ENCODE measurements at regions not wholly inside any gene's neighbourhood (a gene's known extent, or its start where the extent isn't known, plus 50 kb on each side); places are given as distances from the start of the nearest gene placed in this dataset.

DNA sequence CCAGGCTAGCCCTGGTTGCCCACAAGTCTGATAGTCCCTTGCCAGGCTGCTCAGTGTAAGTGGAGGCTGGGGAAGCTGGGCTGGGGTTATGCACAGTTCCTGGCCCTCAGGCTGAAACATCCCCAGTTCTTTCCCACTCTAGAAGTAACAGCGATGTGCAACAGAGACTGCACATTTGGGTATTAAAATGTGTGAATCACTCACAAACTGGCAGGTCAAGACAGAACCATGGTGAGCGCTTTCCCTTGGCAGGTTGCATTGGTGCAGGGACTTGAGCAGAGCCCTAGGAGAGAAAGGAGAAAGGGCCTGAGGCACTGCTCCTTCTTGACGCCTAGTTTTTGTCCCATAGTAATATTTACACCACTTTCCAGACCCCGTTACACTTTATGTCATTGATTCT is 56.1 kb upstream of the SLC35B4 start:
- H3K9me1 ChIP-seq (replicated peaks; ENCODE audit: control insufficient read depth, extremely low read depth, insufficient read depth, low read length): no peaks in the 10 kb centered on the region
- no peaks in the 10 kb centered on the region for H3K36me3 ChIP-seq (ENCODE audit: control insufficient read depth in 2 of 2, extremely low read depth in 1 of 2, insufficient read depth in 2 of 2, low read length in 2 of 2)
- TF ChIP-seq GATA2 (IDR thresholded peaks at IDR 0.05; ENCODE audit: insufficient read depth, insufficient read length, low read depth, low read length): no peak
- TF ChIP-seq JUN (IDR thresholded peaks at IDR 0.05; ENCODE audit: borderline replicate concordance, insufficient read depth, insufficient read length, low read depth): no peak
- TF ChIP-seq, protein P1, sequence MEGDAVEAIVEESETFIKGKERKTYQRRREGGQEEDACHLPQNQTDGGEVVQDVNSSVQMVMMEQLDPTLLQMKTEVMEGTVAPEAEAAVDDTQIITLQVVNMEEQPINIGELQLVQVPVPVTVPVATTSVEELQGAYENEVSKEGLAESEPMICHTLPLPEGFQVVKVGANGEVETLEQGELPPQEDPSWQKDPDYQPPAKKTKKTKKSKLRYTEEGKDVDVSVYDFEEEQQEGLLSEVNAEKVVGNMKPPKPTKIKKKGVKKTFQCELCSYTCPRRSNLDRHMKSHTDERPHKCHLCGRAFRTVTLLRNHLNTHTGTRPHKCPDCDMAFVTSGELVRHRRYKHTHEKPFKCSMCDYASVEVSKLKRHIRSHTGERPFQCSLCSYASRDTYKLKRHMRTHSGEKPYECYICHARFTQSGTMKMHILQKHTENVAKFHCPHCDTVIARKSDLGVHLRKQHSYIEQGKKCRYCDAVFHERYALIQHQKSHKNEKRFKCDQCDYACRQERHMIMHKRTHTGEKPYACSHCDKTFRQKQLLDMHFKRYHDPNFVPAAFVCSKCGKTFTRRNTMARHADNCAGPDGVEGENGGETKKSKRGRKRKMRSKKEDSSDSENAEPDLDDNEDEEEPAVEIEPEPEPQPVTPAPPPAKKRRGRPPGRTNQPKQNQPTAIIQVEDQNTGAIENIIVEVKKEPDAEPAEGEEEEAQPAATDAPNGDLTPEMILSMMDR (IDR thresholded peaks at IDR 0.05; ENCODE audit: extremely low read depth in 1 of 2, insufficient read depth in 1 of 2, low read depth in 1 of 2, low read length in 2 of 2): no peak
- no peak for TF ChIP-seq POLR2A (IDR thresholded peaks at IDR 0.05; ENCODE audit: low read depth, low read length)
- TF ChIP-seq, protein P2, sequence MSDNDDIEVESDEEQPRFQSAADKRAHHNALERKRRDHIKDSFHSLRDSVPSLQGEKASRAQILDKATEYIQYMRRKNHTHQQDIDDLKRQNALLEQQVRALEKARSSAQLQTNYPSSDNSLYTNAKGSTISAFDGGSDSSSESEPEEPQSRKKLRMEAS (IDR thresholded peaks at IDR 0.05; ENCODE audit: insufficient read depth, insufficient read length): no peak
- TF ChIP-seq MYC (IDR thresholded peaks at IDR 0.05; ENCODE audit: low read depth, low read length): no peak
- TF ChIP-seq FOS (IDR thresholded peaks at IDR 0.05; ENCODE audit: borderline replicate concordance, insufficient read depth, low read length): no peak
- TF ChIP-seq EZH2 (IDR thresholded peaks at IDR 0.05; ENCODE audit: borderline replicate concordance, low read depth, low read length, severe bottlenecking): no peak
- no peak for TF ChIP-seq POLR2AphosphoS5 (IDR thresholded peaks at IDR 0.05; ENCODE audit: insufficient read depth, low read depth, low read length)
- CTCF ChIA-PET: interaction anchor here (1.7 to 2.3 kb wide), 2 partner anchors 16 to 19 kb away, joined by 4 to 7 read pairs; no protein-coding TSS in a partner anchor
- no peak overlapping the region for H3K9ac ChIP-seq (replicated peaks; ENCODE audit: extremely low read depth, insufficient read depth, low read length)
- POLR2A ChIA-PET: no interaction called here
- FAIRE-seq (no peak), DNase-seq (ENCODE audit: low read depth, low spot score) (no peak)
- H3K4me3 ChIP-seq (replicated peaks in 1 of 3; ENCODE audit: insufficient read depth in 1 of 3, low read depth in 1 of 3, low read length in 3 of 3): no peak overlapping the region
- H3K27ac ChIP-seq (ENCODE audit: insufficient read depth, low read depth, low read length): no peak overlapping the region
- H4K20me1 ChIP-seq (replicated peaks; ENCODE audit: control insufficient read depth, extremely low read depth, insufficient read depth, low read length): no peaks in the 10 kb centered on the region
- H3K79me2 ChIP-seq (ENCODE audit: control insufficient read depth, insufficient read depth, low read length): no peaks in the 10 kb centered on the region
- H3K27me3 ChIP-seq (ENCODE audit: control insufficient read depth in 2 of 2, insufficient read depth in 2 of 2, low read length in 2 of 2): peaks cover 3 to 8% of the 10 kb centered on the region in 2 experiments
- no peaks in the 10 kb centered on the region for H3K9me3 ChIP-seq (replicated peaks; ENCODE audit: control insufficient read depth, insufficient read depth, low read length)
- H2AFZ ChIP-seq (ENCODE audit: low read depth, low read length): no peak overlapping the region
- no peaks in the 10 kb centered on the region for H3K4me1 ChIP-seq (ENCODE audit: control insufficient read depth, extremely low read depth, insufficient read depth, low read length)
- intact Hi-C loops (cut with micrococcal nuclease): no loop called here
- dilution Hi-C loops (cut with MboI; ENCODE audit: extremely low pct_ligation_motif_present, low sequenced_read_pairs): no loop called here
- no TSS peak for BruUV-seq (replicated peaks)
- no peak overlapping the region for H3K4me2 ChIP-seq (ENCODE audit: insufficient read depth, low read length)
